Suprapubic skin (tissue), 4 donors: ENCODE measurements at regions not wholly inside any gene's neighbourhood (a gene's known extent, or its start where the extent isn't known, plus 50 kb on each side); places are given as distances from the start of the nearest gene placed in this dataset.

Experiments used
- CTCF ChIP-seq, 2 donors: fragments of 200-600 bp in 1 of 2; fragments of 450-650 bp in 1 of 2; sonication (generic) in 1 of 2; IDR thresholded peaks; one replicate each; pipeline ENCODE4 v1.5.1; 2016 to 2019; ENCODE audit warnings: antibody characterized with exemption in 2 of 2, mild to moderate bottlenecking in 1 of 2, moderate library complexity in 1 of 2
- EP300 ChIP-seq: sonication (generic); formaldehyde crosslinking; IDR thresholded peaks from one replicate; pipeline ENCODE4 v1.6.1; 2017; ENCODE audit warnings: antibody characterized with exemption
- POLR2AphosphoS5 ChIP-seq, 3 donors: sonication (generic); formaldehyde crosslinking; IDR thresholded peaks; one replicate each; pipeline ENCODE4 v1.6.1; 2017; ENCODE audit warnings: antibody characterized with exemption in 3 of 3

GRCh38 chr3:104554425-104554824 lies 812.3 kb upstream of the ALCAM start:
- TF ChIP-seq CTCF (IDR thresholded peaks at IDR 0.05) (no peak), EP300 (no peak), POLR2AphosphoS5 (IDR thresholded peaks at IDR 0.05) (no peak)
